Vagina (tissue), 2 donors: ENCODE measurements at regions not wholly inside any gene's neighbourhood (a gene's known extent, or its start where the extent isn't known, plus 50 kb on each side); places are given as distances from the start of the nearest gene placed in this dataset.

Source experiments
- POLR2A ChIP-seq, 2 donors: fragments of 450-650 bp; IDR thresholded peaks; one replicate each; pipeline ENCODE4 v1.6.1; 2017; ENCODE audit warnings: antibody characterized with exemption in 2 of 2, mild to moderate bottlenecking in 2 of 2, moderate library complexity in 2 of 2
- POLR2AphosphoS5 ChIP-seq, 2 donors: sonication (generic); formaldehyde crosslinking; IDR thresholded peaks; one replicate each; pipeline ENCODE4 v1.9.0; 2017; ENCODE audit warnings: antibody characterized with exemption in 2 of 2, mild to moderate bottlenecking in 2 of 2, low read depth in 1 of 2; ENCODE audit not compliant: insufficient read depth in 1 of 2
- TF ChIP-seq, protein P1 (sequence below), 3 experiments: fragments of 450-650 bp in 2 of 3; fragments of 200-600 bp in 1 of 3; sonication (generic) in 1 of 3; IDR thresholded peaks; one replicate each; pipeline ENCODE4 v1.5.1; 2017 to 2019; ENCODE audit warnings: antibody characterized with exemption in 3 of 3, mild to moderate bottlenecking in 2 of 3, moderate library complexity in 2 of 3

DNA sequence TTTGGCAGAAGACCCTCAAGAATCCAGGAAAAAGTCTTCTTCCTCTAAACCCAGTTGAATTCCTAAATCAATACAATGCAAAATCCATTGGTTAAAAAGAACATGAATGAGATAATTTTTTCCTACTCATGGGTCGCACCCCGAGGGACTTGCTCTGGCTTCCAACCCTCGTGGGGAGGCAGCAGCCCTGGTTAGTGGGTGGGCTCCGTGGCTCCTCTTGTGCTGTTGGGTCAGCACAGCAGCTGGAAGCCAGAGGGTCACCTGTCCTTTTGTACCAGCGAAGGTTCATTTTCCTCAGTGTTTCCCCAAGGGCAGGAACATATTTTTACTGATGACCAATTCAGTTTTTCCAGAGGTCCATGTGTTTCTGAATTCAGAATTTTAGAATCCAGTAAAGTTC, 120.6 kb upstream of the S1PR3 start:
- TF ChIP-seq, protein P1, sequence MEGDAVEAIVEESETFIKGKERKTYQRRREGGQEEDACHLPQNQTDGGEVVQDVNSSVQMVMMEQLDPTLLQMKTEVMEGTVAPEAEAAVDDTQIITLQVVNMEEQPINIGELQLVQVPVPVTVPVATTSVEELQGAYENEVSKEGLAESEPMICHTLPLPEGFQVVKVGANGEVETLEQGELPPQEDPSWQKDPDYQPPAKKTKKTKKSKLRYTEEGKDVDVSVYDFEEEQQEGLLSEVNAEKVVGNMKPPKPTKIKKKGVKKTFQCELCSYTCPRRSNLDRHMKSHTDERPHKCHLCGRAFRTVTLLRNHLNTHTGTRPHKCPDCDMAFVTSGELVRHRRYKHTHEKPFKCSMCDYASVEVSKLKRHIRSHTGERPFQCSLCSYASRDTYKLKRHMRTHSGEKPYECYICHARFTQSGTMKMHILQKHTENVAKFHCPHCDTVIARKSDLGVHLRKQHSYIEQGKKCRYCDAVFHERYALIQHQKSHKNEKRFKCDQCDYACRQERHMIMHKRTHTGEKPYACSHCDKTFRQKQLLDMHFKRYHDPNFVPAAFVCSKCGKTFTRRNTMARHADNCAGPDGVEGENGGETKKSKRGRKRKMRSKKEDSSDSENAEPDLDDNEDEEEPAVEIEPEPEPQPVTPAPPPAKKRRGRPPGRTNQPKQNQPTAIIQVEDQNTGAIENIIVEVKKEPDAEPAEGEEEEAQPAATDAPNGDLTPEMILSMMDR (IDR thresholded peaks at IDR 0.05), result no peak
- TF ChIP-seq POLR2A (IDR thresholded peaks at IDR 0.05) (no peak), POLR2AphosphoS5 (IDR thresholded peaks at IDR 0.05; ENCODE audit: insufficient read depth in 1 of 2, low read depth in 1 of 2) (no peak)
